Activated T-cell treated with anti-CD3 and anti-CD28 coated beads, Interleukin-2, amount 50 U/mL, for 4 hours (primary cell): ENCODE measurements at regions not wholly inside any gene's neighbourhood (a gene's known extent, or its start where the extent isn't known, plus 50 kb on each side); places are given as distances from the start of the nearest gene placed in this dataset.
"Not testable (repeated sequence)": the region's sequence is repeated elsewhere in the genome, so short reads cannot be mapped to it uniquely, and the experiment has no call there.

ENCODE experiments used
- ATAC-seq, 2 donors: fragments of 200-7000 bp; cut with Tn5 transposase; one replicate each; pipeline ENCODE4 v1.10.0; 2021
- DNase-seq: peaks from one replicate; pipeline ENCODE4 v3.0.0-alpha.2; 2020
- H3K27me3 Mint-ChIP-seq: one replicate; pipeline ENCODE4 v1.8.0; 2021; ENCODE audit warnings: low read depth, mixed read lengths
- H3K36me3 Mint-ChIP-seq: one replicate; pipeline ENCODE4 v1.8.0; 2022; ENCODE audit warnings: mixed read lengths; ENCODE audit not compliant: insufficient read depth
- H3K4me1 Mint-ChIP-seq: one replicate; pipeline ENCODE4 v1.8.0; 2021; ENCODE audit warnings: low read depth, mixed read lengths
- H3K4me3 Mint-ChIP-seq: one replicate; pipeline ENCODE4 v1.8.0; 2021; ENCODE audit warnings: mild to moderate bottlenecking, moderate library complexity, mixed read lengths
- H3K9me3 Mint-ChIP-seq: one replicate; pipeline ENCODE4 v1.8.0; 2021; ENCODE audit warnings: mixed read lengths

- DNase-seq = no peak
- H3K36me3 Mint-ChIP-seq = no peaks in the 10 kb centered on the region
- ATAC-seq = no peak
- H3K4me1 Mint-ChIP-seq = no peaks in the 10 kb centered on the region
- H3K9me3 Mint-ChIP-seq = peaks cover 7% of the 10 kb centered on the region
- no peaks in the 10 kb centered on the region for H3K27me3 Mint-ChIP-seq
- no peak overlapping the region for H3K4me3 Mint-ChIP-seq
Measured at GRCh38 chr16:65315081-65315780, 193.4 kb upstream of the CDH11 start.

GRCh38 chr16:65314627-65315008 lies 192.8 kb upstream of the CDH11 start:
- Mint-ChIP-seq H3K27me3 (no peaks in the 10 kb centered on the region), H3K4me1 (no peaks in the 10 kb centered on the region), H3K36me3 (no peaks in the 10 kb centered on the region), H3K4me3 (no peak overlapping the region), H3K9me3 (peaks cover 7% of the 10 kb centered on the region)
- ATAC-seq = no peak
- no peak for DNase-seq

DNA sequence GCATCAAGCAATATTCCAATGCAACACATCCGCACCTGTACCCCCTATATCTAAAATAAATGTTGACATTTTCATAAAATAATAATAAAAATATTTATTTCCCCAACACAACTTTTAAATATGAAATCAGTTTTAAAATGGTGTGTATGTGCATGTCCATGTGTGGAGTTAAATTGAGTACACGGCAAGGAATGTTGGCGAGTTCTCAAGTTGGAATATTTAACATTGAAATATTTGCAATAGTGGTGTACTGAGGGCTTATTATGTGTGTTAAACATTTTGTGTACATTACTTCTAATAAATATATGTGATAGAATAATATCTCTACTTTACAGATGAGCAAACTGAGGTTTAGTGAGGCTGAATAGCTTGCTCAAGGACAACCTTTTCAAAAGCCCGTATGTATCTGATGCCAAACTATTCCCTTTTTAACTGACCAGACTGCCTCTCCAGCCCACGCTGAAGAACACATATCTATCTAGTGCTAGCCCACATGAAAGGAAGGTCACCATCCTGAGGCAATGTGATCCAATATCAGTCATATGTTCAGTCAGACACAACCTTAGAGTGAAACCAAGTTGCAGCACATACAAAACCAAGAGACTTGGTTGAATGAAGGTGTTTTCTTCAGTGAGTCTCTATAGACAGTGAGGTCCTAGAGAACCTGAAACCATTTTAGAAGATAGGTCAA lies 192.2 kb upstream of the CDH11 start:
- Mint-ChIP-seq H3K27me3 (no peaks in the 10 kb centered on the region), H3K4me3 (no peak overlapping the region), H3K9me3 (peaks cover 7% of the 10 kb centered on the region), H3K4me1 (no peaks in the 10 kb centered on the region), H3K36me3 (no peaks in the 10 kb centered on the region)
- ATAC-seq (no peak), DNase-seq (no peak)

DNA sequence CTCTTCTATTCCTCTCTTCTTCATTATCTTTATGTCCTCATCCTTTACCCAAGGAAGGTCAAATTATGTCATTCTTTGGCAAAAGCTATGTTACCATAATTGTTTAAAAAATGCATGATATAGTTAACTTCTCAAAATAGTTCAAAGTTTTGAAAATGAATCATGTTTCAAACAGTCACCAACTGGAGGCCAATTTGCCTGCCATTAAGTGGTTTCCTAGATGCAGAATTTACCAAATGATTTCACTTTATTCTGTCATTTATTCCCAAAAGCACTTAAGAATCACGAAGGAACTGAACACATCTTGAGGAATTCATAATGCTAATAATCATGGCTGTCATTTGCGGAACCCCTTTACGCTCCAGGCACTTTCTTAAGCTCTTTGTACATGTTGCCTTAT lies 190.9 kb upstream of the CDH11 start:
- ATAC-seq (no peak), DNase-seq (no peak)
- Mint-ChIP-seq H3K4me1 (no peaks in the 10 kb centered on the region), H3K9me3 (peaks cover 3% of the 10 kb centered on the region), H3K4me3 (no peak overlapping the region), H3K36me3 (no peaks in the 10 kb centered on the region), H3K27me3 (no peaks in the 10 kb centered on the region)

- DNase-seq (no peak), ATAC-seq (no peak)
- H3K4me1 Mint-ChIP-seq = no peaks in the 10 kb centered on the region
- no peak overlapping the region for H3K4me3 Mint-ChIP-seq
- H3K27me3 Mint-ChIP-seq = no peaks in the 10 kb centered on the region
- H3K36me3 Mint-ChIP-seq = no peaks in the 10 kb centered on the region
- H3K9me3 Mint-ChIP-seq = peaks cover 3% of the 10 kb centered on the region
Measured at GRCh38 chr16:65312071-65312470, 190.2 kb upstream of the CDH11 start.

GRCh38 chr16:65310491-65310890 lies 188.6 kb upstream of the CDH11 start:
- DNase-seq, ATAC-seq, H3K4me1 Mint-ChIP-seq, H3K27me3 Mint-ChIP-seq, H3K36me3 Mint-ChIP-seq, H3K9me3 Mint-ChIP-seq, H3K4me3 Mint-ChIP-seq: not testable (repeated sequence)

DNA sequence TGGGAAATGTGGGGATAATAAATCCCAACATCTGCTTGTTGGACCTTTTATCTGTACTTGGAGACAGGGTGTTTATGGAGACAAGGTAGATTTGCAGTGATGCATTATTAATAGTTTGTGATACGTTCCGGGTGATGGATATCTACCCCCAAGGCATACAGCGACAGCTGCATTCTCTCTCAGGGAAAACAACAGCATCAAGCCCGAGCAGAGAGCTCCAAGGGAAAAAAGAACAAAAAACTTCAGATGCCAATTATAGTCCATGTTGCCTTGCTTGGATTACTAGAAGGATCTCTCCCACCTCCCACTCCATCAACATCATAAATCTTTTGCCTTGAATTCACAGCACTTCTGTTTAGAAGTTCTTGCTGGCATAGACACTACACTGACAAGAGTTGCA lies 187.5 kb upstream of the CDH11 start:
- H3K9me3 Mint-ChIP-seq = peaks cover 8% of the 10 kb centered on the region
- ATAC-seq (no peak), DNase-seq (no peak)
- no peaks in the 10 kb centered on the region for H3K36me3 Mint-ChIP-seq
- no peaks in the 10 kb centered on the region for H3K4me1 Mint-ChIP-seq
- no peaks in the 10 kb centered on the region for H3K27me3 Mint-ChIP-seq
- H3K4me3 Mint-ChIP-seq = no peak overlapping the region

GRCh38 chr16:65308506-65308905 lies 186.6 kb upstream of the CDH11 start:
- Mint-ChIP-seq H3K4me3 (no peak overlapping the region), H3K36me3 (no peaks in the 10 kb centered on the region), H3K4me1 (no peaks in the 10 kb centered on the region), H3K27me3 (no peaks in the 10 kb centered on the region), H3K9me3 (peaks cover 8% of the 10 kb centered on the region)
- DNase-seq (no peak), ATAC-seq (no peak)

GRCh38 chr16:65307286-65307685 lies 185.4 kb upstream of the CDH11 start:
- DNase-seq (no peak), ATAC-seq (no peak)
- H3K4me1 Mint-ChIP-seq = no peaks in the 10 kb centered on the region
- H3K4me3 Mint-ChIP-seq = no peak overlapping the region
- no peaks in the 10 kb centered on the region for H3K36me3 Mint-ChIP-seq
- no peaks in the 10 kb centered on the region for H3K27me3 Mint-ChIP-seq
- peaks cover 11% of the 10 kb centered on the region for H3K9me3 Mint-ChIP-seq

DNA sequence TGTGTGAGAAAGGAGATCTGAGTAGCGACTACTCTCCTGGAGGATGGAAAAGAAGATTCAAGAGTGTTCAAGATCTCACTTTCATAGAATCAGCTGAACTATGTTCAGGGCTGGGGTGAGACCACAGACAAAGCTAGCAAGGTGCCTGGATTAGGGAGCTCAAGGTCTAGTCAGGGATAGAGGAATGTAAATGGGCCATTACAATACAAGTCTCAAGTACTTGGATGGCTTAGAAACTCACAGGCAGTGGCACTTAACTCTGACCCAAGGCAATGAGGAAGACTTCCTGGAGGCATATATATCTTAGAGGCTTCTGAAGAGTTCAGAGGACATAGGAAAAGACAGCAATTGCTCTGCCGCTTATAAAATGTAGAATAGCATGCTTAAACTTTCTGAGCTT lies 184.9 kb upstream of the CDH11 start:
- no peak overlapping the region for H3K4me3 Mint-ChIP-seq
- H3K9me3 Mint-ChIP-seq = peaks cover 11% of the 10 kb centered on the region
- DNase-seq = no peak
- no peak for ATAC-seq
- H3K4me1 Mint-ChIP-seq = no peaks in the 10 kb centered on the region
- H3K27me3 Mint-ChIP-seq = no peaks in the 10 kb centered on the region
- no peaks in the 10 kb centered on the region for H3K36me3 Mint-ChIP-seq

DNA sequence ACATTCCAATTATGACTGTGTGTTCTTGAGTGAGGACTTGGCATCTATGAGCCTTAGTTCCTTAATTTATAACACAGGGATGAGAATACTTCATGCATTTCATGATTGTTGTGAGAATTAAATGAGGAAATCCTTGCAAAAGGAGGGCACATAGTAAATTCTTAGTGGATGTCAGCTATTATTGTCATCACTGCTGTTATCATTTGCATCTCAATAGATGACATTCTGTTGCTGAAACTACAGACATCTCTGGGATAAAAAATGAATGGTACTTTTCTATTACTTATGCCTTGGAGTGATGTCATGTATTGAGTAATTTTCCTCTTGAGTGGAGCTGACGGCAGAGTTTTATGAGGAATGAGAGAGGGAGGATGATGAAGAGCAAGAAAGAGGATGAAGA lies 184.4 kb upstream of the CDH11 start:
- Mint-ChIP-seq H3K4me1 (no peaks in the 10 kb centered on the region), H3K4me3 (no peak overlapping the region), H3K27me3 (no peaks in the 10 kb centered on the region), H3K36me3 (no peaks in the 10 kb centered on the region), H3K9me3 (peaks cover 11% of the 10 kb centered on the region)
- no peak for ATAC-seq
- no peak for DNase-seq

DNA sequence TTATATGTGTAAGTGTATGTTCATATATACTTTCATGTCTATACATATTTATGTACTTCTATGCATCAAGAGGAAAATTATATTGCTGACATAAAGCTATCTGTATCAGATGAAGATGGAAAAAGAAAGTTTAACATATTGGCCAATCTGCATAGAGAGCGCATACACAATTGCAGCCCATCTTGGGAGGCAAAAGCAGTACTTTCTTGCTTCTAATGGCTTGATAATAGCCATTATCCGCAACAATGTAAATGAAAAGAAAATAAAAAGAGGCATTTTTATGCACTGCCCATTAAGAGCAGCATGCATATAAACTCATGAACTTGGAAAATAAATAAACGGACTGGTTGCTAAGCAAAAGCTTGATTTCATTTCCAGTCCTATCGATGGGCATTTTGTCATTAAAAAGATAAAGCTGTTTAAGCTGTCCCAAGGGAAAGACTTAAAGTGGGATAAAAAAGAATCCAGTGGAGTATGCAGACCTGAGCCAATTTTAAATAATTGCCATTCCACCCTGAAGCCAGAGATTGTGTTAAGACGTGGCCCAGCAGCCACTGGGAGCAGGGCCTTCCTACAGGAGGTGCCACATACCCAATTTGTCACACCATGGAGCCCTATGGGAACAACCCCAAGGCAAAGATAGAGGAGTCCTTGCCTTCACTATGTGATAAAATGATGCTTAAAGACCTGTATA lies 183.6 kb upstream of the CDH11 start:
- Mint-ChIP-seq H3K4me1 (no peaks in the 10 kb centered on the region), H3K36me3 (no peaks in the 10 kb centered on the region), H3K9me3 (peaks cover 11% of the 10 kb centered on the region), H3K27me3 (no peaks in the 10 kb centered on the region), H3K4me3 (no peak overlapping the region)
- ATAC-seq (no peak), DNase-seq (no peak)

GRCh38 chr16:65301029-65301428 lies 179.2 kb upstream of the CDH11 start:
- Mint-ChIP-seq H3K4me3 (no peak overlapping the region), H3K4me1 (no peaks in the 10 kb centered on the region), H3K9me3 (peaks cover 14% of the 10 kb centered on the region), H3K27me3 (no peaks in the 10 kb centered on the region), H3K36me3 (no peaks in the 10 kb centered on the region)
- DNase-seq (no peak), ATAC-seq (no peak)

DNA sequence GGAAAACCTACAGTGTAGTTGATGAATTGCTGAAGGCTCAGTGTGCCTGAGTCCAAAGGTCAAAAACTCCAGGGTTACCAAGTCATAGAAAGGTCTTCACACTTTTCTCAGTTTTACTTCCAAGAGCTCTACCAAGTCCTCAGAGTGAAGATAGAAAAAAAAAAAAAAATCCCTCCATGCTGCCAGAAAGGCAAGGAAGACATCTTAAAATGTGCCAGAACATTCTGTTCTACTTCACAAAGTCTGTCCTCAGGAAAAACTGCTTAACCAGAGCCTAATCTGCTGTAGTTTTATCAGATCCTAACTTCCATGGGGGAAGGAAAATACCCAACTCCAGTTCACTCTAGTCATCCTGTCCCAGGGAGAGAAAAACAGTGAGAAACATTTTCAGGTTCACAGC lies 175.6 kb upstream of the CDH11 start:
- ATAC-seq (no peak), DNase-seq (no peak)
- H3K36me3 Mint-ChIP-seq = no peaks in the 10 kb centered on the region
- H3K27me3 Mint-ChIP-seq = no peaks in the 10 kb centered on the region
- H3K4me1 Mint-ChIP-seq = no peaks in the 10 kb centered on the region
- no peak overlapping the region for H3K4me3 Mint-ChIP-seq
- peaks cover 3% of the 10 kb centered on the region for H3K9me3 Mint-ChIP-seq

GRCh38 chr16:65295527-65295926 lies 173.7 kb upstream of the CDH11 start:
- Mint-ChIP-seq H3K27me3 (no peaks in the 10 kb centered on the region), H3K4me1 (no peaks in the 10 kb centered on the region), H3K4me3 (no peak overlapping the region), H3K36me3 (no peaks in the 10 kb centered on the region), H3K9me3 (peaks cover 3% of the 10 kb centered on the region)
- no peak for DNase-seq
- ATAC-seq = no peak
